GM23338 (cell line): ENCODE measurements at regions not wholly inside any gene's neighbourhood (a gene's known extent, or its start where the extent isn't known, plus 50 kb on each side); places are given as distances from the start of the nearest gene placed in this dataset.

Experiments
- CREB1 ChIP-seq: fragments of 250-450 bp; sonication (Bioruptor Pico); IDR thresholded peaks from 2 replicates; pipeline ENCODE4 v1.5.0; 2020; ENCODE audit warnings: low read depth, mild to moderate bottlenecking, moderate library complexity
- CTCF ChIP-seq, 2 experiments: fragments of 200-600 bp in 1 of 2; sonication (generic) in 1 of 2; conservative IDR thresholded peaks; 2 replicates each; pipeline versions ENCODE4 v1.5.1 to v1.6.1; 2016 to 2017; ENCODE audit warnings: antibody characterized with exemption in 2 of 2, low read depth in 2 of 2, mild to moderate bottlenecking in 2 of 2, moderate library complexity in 1 of 2
- ETS1 ChIP-seq: IDR thresholded peaks from 2 replicates; pipeline ENCODE4 v1.6.1; 2016; ENCODE audit warnings: antibody characterized with exemption
- POLR2AphosphoS5 ChIP-seq: IDR thresholded peaks from 2 replicates; pipeline ENCODE4 v1.6.1; 2016; ENCODE audit warnings: antibody characterized with exemption, low read depth

GRCh38 chr18:27865431-27865830 lies 311.5 kb downstream of the CDH2 start:
- TF ChIP-seq CREB1 (CRISPR knock-in tag) = no peak
- no peak for TF ChIP-seq CTCF (conservative IDR thresholded peaks at IDR 0.05; ENCODE audit: low read depth in 2 of 2)
- no peak for TF ChIP-seq POLR2AphosphoS5
- TF ChIP-seq ETS1 = no peak
